GM21737 (cell line): ENCODE measurements at regions not wholly inside any gene's neighbourhood (a gene's known extent, or its start where the extent isn't known, plus 50 kb on each side); places are given as distances from the start of the nearest gene placed in this dataset.
"Not testable (repeated sequence)": the region's sequence is repeated elsewhere in the genome, so short reads cannot be mapped to it uniquely, and the experiment has no call there.

ENCODE experiments used
- ATAC-seq: cut with Tn5 transposase; IDR thresholded peaks from one replicate; pipeline ENCODE4 v1.9.1; 2021; ENCODE audit warnings: mild to moderate bottlenecking, moderate library complexity; ENCODE audit not compliant: unreplicated experiment

DNA sequence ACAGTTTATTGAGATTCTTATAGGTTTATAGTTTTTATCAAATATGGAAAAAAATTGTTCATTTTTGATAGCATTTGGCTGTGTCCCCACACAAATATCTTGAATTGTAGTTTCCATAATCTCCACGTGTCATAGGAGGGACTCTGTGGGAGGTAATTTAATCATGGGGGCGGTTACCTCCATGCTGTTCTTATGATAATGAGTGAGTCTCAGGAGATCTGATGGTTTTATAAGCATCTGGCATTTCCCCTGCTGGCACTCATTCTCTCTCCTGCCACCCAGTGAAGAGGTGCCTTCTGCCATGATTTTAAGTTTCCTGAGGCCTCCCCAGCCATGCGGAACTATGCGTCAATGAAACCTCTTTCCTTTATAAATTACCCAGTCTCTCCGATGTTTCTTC is 420.6 kb upstream of the KAZN start:
- ATAC-seq, result not testable (repeated sequence)

- ATAC-seq, result no peak
Measured at GRCh38 chr1:14180738-14181137, 417.7 kb upstream of the KAZN start.

DNA sequence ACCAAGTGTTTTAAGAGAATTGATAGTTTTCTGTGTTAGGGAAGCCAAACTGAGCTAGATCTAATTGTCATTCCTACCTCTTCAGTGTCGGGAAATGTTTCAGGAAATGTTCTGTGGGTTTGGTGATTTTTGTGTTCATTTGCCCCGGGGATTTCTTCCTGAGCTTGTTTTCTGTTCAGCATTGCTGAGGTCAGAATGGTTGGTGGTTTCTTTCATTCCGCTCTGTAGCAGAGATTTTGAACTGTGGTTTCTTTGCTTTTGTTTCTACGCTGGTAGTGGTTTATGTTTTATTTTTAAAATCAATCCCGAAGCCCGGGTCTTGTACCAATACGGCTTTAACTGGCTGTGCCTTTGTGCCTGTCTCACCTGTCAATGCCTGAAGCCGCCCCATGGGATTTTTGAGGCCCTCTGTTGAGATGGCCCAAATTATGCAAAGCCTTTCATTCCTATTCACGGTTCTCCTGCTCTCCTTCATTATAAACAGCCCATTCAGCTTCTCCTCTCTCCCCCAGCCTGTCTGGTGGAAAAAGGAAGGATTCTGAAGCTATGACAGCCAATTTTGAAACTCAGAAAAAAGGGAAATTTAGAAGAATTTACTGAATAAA is 417.2 kb upstream of the KAZN start:
- ATAC-seq, result no peak

DNA sequence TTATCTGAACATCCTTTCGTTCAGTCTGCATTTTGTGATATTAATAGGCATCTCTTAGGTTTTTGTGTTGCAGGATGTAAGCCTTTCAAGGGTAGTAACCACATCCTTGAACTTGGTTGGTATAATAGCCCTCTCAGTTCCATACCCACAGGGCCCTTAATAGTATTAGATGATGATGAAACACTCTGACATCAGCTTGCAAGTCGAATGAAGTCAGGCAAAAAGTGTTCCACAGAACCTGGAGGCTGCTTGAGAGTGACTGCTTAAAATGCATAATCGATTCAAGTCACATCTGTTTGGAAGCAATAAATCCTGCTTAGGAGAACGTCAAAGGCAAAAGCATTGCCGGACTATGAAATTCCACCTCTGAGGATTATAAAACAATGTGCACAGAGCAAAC is 415.6 kb upstream of the KAZN start:
- ATAC-seq, result no peak

DNA sequence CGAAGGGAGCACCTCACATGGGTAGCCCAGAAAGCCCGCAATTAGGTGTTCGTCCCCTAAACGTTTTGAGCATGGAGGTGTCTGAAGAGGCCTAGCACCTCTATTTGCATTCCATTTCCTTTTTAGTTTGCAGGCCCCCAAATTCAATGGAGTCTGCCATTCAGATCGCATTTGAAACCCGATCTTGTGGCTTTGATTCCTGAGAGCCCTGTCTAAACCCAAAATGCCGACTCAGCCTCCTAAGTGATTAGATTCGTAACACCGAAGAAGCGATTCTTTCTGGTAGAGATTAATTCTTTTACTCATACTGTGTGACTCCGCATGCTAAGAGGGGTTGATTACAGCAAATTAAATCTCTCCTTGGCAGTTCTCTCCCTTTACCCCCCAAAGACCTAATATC is 415.2 kb upstream of the KAZN start:
- no peak for ATAC-seq

DNA sequence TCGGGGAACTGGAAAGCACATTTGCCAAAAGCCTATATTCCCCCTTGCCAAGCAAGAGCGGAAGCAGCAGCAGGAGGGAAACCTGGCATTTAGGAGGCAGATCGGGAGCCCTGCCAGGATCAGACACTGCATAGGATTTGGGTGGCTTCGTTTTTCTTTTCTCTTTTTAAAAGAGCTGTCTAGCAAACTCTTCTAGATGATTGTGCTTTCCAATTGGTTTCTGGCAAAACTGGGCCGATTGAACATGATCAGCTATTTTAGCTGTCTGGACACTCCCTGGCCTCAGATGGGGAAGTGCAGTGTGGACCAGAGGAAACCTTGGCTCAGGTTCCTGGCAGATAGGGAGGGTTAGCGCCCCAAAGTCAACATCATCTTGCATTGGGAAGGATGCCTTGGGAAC is 414.0 kb upstream of the KAZN start:
- no peak for ATAC-seq

DNA sequence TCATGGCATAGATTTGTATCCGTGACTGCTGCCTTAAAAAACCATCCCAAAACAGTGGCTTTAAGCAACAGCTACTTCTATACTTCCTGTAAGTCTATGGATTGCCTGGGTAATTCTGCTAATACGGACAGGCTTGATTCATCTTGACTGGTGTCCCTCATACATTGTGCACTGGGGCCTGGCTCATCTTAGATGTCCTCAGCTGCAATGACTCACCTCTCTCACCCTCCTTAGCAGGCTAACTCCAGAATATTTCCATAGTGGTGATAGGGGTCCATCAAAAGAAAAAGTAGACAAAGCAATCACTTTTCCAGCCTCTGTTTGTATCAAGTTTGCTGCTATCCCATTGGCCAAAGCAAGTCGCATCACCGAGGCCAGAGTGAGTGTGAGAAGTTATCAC is 409.1 kb upstream of the KAZN start:
- ATAC-seq, result no peak

- no peak for ATAC-seq
Measured at GRCh38 chr1:14190508-14190907, 408.0 kb upstream of the KAZN start.

GRCh38 chr1:14194511-14194910 is 404.0 kb upstream of the KAZN start:
- no peak for ATAC-seq

DNA sequence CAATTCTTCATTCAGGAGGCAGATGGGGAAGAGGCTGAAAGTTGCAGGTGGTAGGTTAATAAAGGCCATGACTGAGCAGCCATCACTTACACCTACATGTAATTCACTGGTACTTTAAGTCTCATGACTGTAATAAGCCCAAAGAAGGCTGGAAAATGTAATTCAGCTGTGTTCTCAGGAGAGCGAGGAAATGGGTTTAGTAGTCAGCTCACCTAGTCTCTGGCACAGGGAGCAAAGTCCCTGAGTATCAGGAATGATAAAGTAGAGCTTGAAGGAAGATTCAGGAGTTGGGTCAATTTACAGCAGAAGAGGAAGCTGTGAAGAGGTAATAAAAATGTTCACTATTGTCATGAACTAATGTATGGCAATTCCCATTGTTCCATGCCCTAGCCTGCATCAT is 393.4 kb upstream of the KAZN start:
- no peak for ATAC-seq

DNA sequence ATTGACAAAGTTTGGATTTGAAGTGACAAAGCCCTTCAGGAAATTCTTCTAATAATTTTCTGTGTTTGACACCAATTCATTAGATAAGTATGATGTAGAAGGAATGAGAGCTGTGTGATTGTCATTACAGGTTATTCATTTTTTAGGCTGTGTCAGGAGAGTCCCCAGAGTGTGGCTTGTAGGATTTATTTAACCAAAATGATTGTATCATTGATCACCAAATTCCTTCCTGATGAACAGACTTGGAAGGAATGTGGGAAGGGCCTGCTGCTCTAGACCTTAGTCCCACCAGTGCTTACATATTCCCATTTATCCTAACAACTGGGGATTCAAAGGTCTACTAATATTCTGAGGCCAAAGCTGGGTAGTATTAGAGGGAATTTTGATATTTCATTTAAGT is 383.3 kb upstream of the KAZN start:
- no peak for ATAC-seq

- ATAC-seq, result no peak
Measured at GRCh38 chr1:14217384-14217783, 381.1 kb upstream of the KAZN start.

GRCh38 chr1:14220324-14220723 is 378.2 kb upstream of the KAZN start:
- ATAC-seq, result no peak

DNA sequence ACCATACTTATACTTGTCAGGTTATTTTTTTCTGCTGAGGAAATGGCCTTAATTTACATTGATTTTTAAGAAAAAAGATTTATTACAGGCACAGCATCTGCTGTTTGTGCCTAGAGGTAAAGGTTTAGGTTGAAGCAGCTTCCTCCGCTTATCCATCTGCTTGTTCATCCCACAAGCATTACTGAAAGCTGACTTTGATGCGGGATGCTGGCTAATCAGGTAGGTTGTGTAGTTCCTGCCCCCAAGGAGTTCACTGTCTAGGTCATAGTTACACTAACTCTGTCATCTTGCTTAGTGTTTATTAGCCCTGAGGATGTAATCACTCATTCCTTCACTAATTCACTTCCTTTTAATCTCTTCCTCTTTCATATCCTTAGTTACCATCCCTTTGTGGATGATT is 377.7 kb upstream of the KAZN start:
- ATAC-seq, result no peak

- ATAC-seq, result no peak
Measured at GRCh38 chr1:14222086-14222485, 376.4 kb upstream of the KAZN start.

DNA sequence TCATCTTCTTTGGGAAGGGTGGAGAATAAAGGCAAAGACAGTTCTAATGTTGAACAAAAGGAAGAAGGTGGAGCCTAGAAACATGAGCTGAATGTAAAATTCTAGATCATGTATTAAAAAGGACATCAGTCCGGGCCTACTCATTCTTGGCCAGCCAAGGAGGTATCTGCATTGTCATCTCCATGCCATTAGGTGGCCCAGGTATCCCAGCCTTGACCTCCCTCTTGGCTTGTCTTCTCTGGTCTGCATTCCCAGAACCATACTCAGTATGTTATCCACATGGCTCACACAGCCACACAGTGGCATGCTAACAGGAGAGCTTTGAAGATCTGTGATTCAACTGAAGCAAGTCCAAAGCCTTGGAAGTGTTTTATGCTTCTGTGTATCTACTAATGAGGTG is 369.8 kb upstream of the KAZN start:
- no peak for ATAC-seq

DNA sequence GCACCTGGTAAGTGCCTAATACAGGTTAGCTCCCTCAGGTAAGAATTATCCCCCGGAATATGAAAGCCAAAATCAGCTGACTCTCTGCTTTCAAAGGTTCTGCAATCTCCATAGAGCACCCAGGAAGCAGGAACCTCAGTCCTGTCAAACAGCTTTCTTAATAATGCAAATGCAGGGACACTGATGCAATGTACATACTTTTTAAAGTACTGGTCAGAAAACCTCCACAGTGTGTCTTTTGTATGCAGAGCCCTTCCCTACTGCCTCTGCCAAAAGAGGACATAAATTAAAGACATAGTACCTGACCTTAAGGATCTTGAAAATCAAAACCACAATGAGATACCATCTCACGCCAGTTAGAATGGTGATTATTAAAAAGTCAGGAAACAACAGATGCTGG is 365.0 kb upstream of the KAZN start:
- no peak for ATAC-seq

GRCh38 chr1:14236097-14236496 is 362.4 kb upstream of the KAZN start:
- no peak for ATAC-seq

GRCh38 chr1:14238472-14239307 is 359.8 kb upstream of the KAZN start:
- ATAC-seq, result no peak

- ATAC-seq, result no peak
Measured at GRCh38 chr1:14240265-14240664, 358.2 kb upstream of the KAZN start.

- ATAC-seq, result no peak
Measured at GRCh38 chr1:14242123-14242522, 356.4 kb upstream of the KAZN start.

- ATAC-seq, result no peak
Measured at GRCh38 chr1:14242870-14243269, 355.6 kb upstream of the KAZN start.

DNA sequence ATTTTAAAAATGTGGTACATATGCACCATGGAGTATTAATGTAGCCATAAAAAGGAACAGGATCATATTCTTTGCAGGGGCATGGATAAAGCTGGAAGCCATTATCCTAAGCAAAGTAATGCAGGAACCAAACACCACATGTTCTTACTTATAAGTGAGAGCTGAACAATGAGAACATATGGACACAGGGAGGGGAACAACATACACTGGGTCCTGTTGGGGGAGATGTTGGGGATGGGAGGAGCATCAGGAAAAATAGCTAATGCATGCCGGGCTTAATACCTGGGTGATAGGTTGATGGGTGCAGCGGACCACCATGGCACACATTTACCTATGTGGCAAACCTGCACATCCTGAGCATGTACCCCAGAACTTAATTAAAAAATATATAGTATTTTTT is 352.5 kb upstream of the KAZN start:
- ATAC-seq, result no peak
